Thyroid gland (tissue), 4 donors: ENCODE measurements at regions not wholly inside any gene's neighbourhood (a gene's known extent, or its start where the extent isn't known, plus 50 kb on each side); places are given as distances from the start of the nearest gene placed in this dataset.

Experiments
- POLR2A ChIP-seq, 2 donors: fragments of 450-650 bp; IDR thresholded peaks; one replicate each; pipeline ENCODE4 v1.6.1; 2017; ENCODE audit warnings: antibody characterized with exemption in 2 of 2, mild to moderate bottlenecking in 2 of 2, moderate library complexity in 1 of 2
- TF ChIP-seq, protein P1 (sequence below), 6 experiments: fragments of 200-600 bp in 3 of 6; fragments of 450-650 bp in 3 of 6; sonication (generic) in 3 of 6; IDR thresholded peaks; one replicate each; pipeline ENCODE4 v1.5.1; 2016 to 2019; ENCODE audit warnings: antibody characterized with exemption in 6 of 6, mild to moderate bottlenecking in 2 of 6, inconsistent platforms in 1 of 6, moderate library complexity in 1 of 6

DNA sequence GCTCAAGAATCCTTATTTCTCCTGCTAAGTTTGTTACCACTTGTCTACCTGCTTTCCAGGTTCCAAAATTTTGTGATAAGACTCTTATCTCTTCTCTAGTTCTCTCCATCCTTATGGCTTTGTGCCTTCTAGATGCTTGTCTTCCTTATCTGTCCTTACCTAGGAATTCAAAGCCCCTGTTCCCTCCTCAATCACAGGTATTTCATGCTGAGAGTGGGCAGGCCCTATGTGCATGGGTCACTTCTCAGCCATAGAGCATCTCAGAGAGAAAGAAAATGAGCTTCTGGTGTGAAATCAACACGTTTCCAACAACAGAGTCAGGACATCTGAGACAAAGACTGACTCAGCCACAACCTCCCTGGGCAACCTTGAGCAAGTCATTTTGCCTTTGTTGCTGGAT, 214.1 kb upstream of the TLE3 start:
- TF ChIP-seq, protein P1, sequence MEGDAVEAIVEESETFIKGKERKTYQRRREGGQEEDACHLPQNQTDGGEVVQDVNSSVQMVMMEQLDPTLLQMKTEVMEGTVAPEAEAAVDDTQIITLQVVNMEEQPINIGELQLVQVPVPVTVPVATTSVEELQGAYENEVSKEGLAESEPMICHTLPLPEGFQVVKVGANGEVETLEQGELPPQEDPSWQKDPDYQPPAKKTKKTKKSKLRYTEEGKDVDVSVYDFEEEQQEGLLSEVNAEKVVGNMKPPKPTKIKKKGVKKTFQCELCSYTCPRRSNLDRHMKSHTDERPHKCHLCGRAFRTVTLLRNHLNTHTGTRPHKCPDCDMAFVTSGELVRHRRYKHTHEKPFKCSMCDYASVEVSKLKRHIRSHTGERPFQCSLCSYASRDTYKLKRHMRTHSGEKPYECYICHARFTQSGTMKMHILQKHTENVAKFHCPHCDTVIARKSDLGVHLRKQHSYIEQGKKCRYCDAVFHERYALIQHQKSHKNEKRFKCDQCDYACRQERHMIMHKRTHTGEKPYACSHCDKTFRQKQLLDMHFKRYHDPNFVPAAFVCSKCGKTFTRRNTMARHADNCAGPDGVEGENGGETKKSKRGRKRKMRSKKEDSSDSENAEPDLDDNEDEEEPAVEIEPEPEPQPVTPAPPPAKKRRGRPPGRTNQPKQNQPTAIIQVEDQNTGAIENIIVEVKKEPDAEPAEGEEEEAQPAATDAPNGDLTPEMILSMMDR (IDR thresholded peaks at IDR 0.05) = no peak
- TF ChIP-seq POLR2A (IDR thresholded peaks at IDR 0.05) = no peak
